SK-N-SH (cell line): ENCODE measurements at regions not wholly inside any gene's neighbourhood (a gene's known extent, or its start where the extent isn't known, plus 50 kb on each side); places are given as distances from the start of the nearest gene placed in this dataset.
A peak's percentile ranks its signal among the peaks of the same experiment; 100 is the strongest.

Source experiments
- EP300 ChIP-seq, 2 experiments: IDR thresholded peaks; 2 replicates each; pipeline versions ENCODE4 v1.4.0 to v1.6.1; 2012; ENCODE audit warnings: borderline replicate concordance in 1 of 2, low read depth in 1 of 2, low read length in 1 of 2
- EZH2phosphoT487 ChIP-seq: fragments of 200-600 bp; sonication (generic); IDR thresholded peaks from 2 replicates; pipeline ENCODE4 v1.6.1; 2017; ENCODE audit warnings: low read depth, mixed run types, mild to moderate bottlenecking, antibody characterized with exemption, moderate library complexity, borderline replicate concordance
- GABPA ChIP-seq: IDR thresholded peaks from 2 replicates; pipeline ENCODE4 v1.4.0; 2012; ENCODE audit warnings: low read depth, mild to moderate bottlenecking
- GATA2 ChIP-seq: sonication (generic); formaldehyde crosslinking; IDR thresholded peaks from 2 replicates; pipeline ENCODE4 v1.5.0; 2020; ENCODE audit warnings: mild to moderate bottlenecking, missing genetic modification reagents
- JUND ChIP-seq: IDR thresholded peaks from 2 replicates; pipeline ENCODE4 v1.4.0; 2012
- MXI1 ChIP-seq: IDR thresholded peaks from 2 replicates; pipeline ENCODE4 v1.6.1; 2012; ENCODE audit warnings: mild to moderate bottlenecking, low read depth, low read length, improper control_type of control experiment
- NFIC ChIP-seq: IDR thresholded peaks from 2 replicates; pipeline ENCODE4 v1.4.0; 2012; ENCODE audit warnings: borderline replicate concordance
- RCOR1 ChIP-seq: fragments of 150-350 bp; IDR thresholded peaks from 2 replicates; pipeline ENCODE4 v1.6.1; 2017; ENCODE audit warnings: antibody characterized with exemption, low read length
- RFX5 ChIP-seq: IDR thresholded peaks from 2 replicates; pipeline ENCODE4 v1.6.1; 2012; ENCODE audit warnings: mild to moderate bottlenecking, improper control_type of control experiment, low read length
- TAF1 ChIP-seq: IDR thresholded peaks from 2 replicates; pipeline ENCODE4 v1.6.1; 2012; ENCODE audit warnings: low read depth, mild to moderate bottlenecking, low read length, moderate library complexity, borderline replicate concordance
- TF ChIP-seq, protein P1 (sequence below): fragments of 200-600 bp; sonication (generic); IDR thresholded peaks from 2 replicates; pipeline ENCODE4 v1.6.1; 2017; ENCODE audit warnings: antibody characterized with exemption, mild to moderate bottlenecking, moderate library complexity
- TF ChIP-seq, protein P2 (sequence below): IDR thresholded peaks from 2 replicates; pipeline ENCODE4 v1.4.0; 2012; ENCODE audit warnings: low read depth
- TF ChIP-seq, protein P3 (sequence below): IDR thresholded peaks from 2 replicates; pipeline ENCODE4 v1.6.1; 2012; ENCODE audit warnings: mild to moderate bottlenecking, low read depth, low read length, moderate library complexity

DNA sequence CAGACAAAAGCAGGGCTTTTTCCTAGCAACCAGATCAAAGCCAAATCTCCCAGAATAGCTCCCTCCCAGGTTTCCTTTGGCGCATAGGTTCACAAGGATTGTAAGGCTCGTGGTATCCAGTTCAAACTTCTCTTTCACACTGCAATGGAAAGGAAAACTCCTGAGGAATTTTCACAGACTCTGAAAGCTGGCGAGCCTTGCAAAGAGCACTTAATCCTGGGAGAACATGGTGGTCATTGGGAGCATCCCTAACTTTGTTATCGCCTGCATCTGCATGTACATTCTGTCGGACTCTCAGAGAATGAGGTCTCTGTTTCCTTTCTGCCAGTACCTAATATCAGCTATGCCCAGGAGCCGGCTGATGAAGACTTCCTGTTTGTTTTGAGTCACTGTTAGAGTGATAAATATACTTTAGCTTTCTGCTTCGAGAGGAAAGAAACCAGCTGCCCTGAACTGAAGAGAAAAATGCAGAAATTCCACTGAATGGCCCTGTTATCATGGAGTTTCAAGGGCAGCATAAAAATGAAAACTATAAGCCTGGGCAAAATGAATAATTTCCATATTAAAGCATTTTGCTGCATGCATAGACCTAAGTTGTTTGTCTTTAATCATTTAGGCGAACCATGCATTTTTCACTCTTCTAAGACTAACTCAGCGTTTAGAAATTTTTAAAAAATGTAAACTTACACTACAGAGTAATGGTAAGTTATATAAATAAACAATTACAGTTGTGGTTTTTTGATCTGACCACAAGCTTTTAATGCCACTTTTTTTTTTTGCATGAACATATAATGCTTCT is 76.4 kb upstream of the ZEB2 start:
- TF ChIP-seq, protein P1, sequence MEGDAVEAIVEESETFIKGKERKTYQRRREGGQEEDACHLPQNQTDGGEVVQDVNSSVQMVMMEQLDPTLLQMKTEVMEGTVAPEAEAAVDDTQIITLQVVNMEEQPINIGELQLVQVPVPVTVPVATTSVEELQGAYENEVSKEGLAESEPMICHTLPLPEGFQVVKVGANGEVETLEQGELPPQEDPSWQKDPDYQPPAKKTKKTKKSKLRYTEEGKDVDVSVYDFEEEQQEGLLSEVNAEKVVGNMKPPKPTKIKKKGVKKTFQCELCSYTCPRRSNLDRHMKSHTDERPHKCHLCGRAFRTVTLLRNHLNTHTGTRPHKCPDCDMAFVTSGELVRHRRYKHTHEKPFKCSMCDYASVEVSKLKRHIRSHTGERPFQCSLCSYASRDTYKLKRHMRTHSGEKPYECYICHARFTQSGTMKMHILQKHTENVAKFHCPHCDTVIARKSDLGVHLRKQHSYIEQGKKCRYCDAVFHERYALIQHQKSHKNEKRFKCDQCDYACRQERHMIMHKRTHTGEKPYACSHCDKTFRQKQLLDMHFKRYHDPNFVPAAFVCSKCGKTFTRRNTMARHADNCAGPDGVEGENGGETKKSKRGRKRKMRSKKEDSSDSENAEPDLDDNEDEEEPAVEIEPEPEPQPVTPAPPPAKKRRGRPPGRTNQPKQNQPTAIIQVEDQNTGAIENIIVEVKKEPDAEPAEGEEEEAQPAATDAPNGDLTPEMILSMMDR, result no peak
- TF ChIP-seq RFX5 (no peak), MXI1 (no peak), GABPA (no peak), GATA2 (CRISPR knock-in tag) (no peak), TAF1 (no peak), RCOR1 (no peak), EZH2phosphoT487 (no peak), EP300 (IDR thresholded peaks at IDR 0.05; ENCODE audit: borderline replicate concordance in 1 of 2, low read depth in 1 of 2, low read length in 1 of 2) (0 out of 4 replicates have a peak, but pooled peaks of 1 of the 2 experiments have one; percentile 23), NFIC (no peak), JUND (peak; percentile 12; the same call in 1 of the 2 replicates)
- TF ChIP-seq, protein P2, sequence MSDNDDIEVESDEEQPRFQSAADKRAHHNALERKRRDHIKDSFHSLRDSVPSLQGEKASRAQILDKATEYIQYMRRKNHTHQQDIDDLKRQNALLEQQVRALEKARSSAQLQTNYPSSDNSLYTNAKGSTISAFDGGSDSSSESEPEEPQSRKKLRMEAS, result no peak
- TF ChIP-seq, protein P3, sequence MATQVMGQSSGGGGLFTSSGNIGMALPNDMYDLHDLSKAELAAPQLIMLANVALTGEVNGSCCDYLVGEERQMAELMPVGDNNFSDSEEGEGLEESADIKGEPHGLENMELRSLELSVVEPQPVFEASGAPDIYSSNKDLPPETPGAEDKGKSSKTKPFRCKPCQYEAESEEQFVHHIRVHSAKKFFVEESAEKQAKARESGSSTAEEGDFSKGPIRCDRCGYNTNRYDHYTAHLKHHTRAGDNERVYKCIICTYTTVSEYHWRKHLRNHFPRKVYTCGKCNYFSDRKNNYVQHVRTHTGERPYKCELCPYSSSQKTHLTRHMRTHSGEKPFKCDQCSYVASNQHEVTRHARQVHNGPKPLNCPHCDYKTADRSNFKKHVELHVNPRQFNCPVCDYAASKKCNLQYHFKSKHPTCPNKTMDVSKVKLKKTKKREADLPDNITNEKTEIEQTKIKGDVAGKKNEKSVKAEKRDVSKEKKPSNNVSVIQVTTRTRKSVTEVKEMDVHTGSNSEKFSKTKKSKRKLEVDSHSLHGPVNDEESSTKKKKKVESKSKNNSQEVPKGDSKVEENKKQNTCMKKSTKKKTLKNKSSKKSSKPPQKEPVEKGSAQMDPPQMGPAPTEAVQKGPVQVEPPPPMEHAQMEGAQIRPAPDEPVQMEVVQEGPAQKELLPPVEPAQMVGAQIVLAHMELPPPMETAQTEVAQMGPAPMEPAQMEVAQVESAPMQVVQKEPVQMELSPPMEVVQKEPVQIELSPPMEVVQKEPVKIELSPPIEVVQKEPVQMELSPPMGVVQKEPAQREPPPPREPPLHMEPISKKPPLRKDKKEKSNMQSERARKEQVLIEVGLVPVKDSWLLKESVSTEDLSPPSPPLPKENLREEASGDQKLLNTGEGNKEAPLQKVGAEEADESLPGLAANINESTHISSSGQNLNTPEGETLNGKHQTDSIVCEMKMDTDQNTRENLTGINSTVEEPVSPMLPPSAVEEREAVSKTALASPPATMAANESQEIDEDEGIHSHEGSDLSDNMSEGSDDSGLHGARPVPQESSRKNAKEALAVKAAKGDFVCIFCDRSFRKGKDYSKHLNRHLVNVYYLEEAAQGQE, result no peak
